ENCODE measurements at regions not wholly inside any gene's neighbourhood (a gene's known extent, or its start where the extent isn't known, plus 50 kb on each side); places are given as distances from the start of the nearest gene placed in this dataset.

GRCh38 chr11:69348414-69349235 lies 54.7 kb downstream of the MYEOV start:
- DNase-seq = no peak

DNA sequence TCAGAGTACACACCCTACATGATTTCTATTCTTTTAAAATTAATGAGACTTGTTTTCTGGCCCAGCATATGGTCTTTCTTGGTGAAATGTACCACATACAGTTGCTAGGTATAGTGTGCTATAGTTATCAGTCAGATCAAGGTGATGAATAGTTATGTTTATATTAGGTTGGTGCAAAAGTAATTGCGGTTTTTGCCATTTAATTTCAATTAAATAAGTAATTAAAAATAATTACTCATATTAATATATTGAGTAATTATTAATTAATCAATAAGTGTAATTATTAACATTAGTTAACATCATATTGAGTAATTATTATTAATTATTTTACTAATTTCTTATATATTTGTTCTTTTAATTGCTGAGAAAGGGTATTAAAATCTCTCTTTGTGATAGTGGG lies 56.1 kb downstream of the MYEOV start:
- DNase-seq = no peak

- DNase-seq = no peak
Measured at GRCh38 chr11:69350596-69350995, 56.6 kb downstream of the MYEOV start.

DNA sequence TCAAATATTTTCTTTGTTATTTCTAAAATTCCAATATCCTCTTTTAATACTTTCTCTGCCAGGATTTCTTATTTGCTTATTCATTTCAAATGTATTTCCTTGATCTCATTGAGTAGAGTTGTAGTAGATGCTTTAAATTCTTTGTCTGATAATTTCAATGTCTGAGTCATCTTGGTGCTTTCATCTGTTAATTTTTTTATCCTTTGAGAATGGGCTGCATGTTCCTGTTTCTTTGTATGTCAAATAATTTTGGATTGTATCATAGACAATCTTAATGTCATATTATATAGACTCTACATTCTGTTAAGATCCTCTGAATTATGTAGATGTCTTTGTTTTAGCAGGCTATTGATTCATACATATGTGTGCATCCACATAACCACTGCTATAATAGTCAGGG lies 57.5 kb downstream of the MYEOV start:
- no peak for DNase-seq

GRCh38 chr11:69352166-69352565 lies 58.2 kb downstream of the MYEOV start:
- DNase-seq = no peak

GRCh38 chr11:69352715-69353319 lies 58.9 kb downstream of the MYEOV start:
- DNase-seq = no peak

- no peak for DNase-seq
Measured at GRCh38 chr11:69353696-69354544, 60.0 kb downstream of the MYEOV start.

DNA sequence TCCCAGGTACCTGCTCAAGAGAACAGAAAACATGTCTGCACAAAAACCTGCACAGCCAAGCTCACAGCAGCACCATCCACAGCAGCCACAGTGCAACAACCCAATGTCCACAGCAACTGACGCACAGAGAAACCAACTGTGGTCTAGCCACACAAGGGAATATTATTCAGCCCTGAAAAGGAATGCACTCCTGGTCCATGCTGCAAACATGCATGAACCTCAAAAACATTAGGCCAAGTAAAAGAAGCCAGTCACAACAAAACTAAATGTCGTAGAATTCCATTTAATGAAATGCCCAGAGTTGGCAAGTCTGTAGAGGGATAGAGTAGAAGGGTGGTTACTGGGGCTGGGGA lies 60.6 kb downstream of the MYEOV start:
- DNase-seq = no peak

GRCh38 chr11:69355346-69355940 lies 61.5 kb downstream of the MYEOV start:
- no peak for DNase-seq

- DNase-seq = no peak
Measured at GRCh38 chr11:69355959-69356702, 62.2 kb downstream of the MYEOV start.

- no peak for DNase-seq
Measured at GRCh38 chr11:69356703-69357457, 62.9 kb downstream of the MYEOV start.

DNA sequence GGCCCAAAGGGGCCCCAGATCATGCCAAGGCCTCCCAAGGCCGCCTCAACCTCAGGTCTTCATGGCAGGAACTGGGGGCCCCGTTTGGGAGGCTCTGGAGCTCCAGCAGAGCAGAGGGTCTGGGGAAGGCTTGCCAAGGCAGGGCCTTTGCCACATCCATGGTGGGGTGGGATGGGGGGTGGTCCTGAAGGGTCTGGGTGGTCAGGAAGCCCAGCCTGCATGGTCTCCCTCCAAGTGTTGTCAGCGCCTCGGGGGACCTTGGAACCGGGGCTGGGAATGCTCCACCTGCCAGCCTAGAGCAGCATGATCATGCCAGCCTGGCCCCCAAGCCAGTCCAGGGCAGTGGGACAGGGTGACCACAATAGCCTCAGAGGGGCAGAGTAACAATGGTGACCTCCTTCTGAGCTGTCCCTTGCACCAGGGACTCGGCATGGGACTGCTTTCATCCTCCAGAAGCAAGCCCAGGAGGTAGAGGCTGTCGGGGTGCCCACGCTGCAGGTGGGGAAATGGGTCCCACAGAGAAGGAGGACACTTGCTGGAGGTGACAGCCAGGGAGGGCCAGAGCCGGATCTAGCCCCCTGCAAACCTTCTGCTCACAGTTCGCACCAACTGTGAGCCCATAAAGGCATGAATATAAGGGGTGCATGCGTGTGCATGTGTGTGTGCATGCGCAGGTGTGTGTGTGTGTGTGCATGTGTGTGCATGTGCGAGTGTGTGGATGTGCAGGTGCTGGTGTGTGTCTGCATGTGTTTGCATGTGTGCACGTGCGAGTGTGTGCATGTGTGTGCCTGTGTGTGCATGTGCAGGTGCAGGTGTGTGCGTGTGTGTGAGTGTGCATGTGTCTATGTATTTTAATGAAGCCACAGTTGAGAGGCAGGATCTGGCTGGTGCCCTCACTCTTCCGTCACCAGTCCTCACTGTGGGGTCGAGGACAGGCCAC lies 63.8 kb downstream of the MYEOV start:
- DNase-seq = no peak

- no peak for DNase-seq
Measured at GRCh38 chr11:69358398-69359020, 64.6 kb downstream of the MYEOV start.

DNA sequence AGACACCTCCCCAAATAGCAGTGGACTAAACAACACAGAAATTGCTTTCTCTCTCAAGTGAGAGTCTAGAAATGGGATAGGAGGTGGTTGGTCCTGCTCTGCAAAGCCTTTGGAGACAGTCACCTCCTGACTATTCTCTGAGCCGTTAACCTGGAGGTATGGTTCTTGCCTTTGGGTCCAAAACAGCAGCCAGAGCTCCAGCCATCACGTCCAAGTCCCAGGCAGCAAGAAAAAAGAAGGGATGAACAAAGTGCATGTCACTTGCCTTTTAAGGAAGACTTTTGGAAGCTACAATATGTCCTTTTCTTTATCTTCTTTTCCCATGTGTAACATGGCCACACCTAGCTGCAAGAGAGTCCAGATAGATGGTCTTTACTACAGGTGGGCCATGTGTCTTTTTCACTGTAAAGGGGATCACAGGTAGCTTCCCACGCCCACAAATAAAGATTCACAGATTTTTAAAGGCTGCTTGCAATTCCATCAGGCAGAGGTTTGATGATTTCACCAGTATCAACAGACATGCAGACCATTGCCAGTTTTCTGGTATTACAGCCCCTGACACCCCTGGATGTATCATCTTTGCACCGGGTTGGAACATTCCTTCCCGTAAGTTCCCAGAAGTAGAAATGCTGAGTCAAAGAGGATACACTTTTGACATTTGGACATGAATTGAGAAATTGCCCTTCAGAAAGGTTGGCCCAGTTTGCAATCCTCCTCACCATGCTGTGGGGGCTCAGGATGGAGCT lies 66.0 kb downstream of the MYEOV start:
- no peak for DNase-seq

- no peak for DNase-seq
Measured at GRCh38 chr11:69360606-69361005, 66.7 kb downstream of the MYEOV start.

GRCh38 chr11:69361048-69361447 lies 67.1 kb downstream of the MYEOV start:
- no peak for DNase-seq

DNA sequence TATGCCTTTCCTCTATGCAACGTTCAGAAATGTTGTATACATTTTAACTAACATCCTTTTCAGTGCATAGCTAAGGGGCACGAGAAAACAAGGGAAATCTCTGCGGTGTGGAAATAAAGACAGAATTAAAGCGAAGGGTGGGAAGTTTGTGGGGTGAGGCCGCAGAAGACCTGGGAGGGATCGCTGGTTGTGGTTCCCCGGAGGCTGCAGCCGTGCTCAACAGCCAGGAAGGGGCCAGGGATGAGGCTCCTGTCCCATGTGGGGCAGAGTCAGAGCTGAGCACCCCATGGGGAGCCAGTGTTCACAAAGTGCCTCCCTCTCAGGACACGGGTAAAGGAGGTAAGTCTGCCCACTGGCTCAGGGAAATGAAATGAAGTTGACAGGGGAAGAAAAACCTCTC lies 67.5 kb downstream of the MYEOV start:
- no peak for DNase-seq

- no peak for DNase-seq
Measured at GRCh38 chr11:69362315-69362714, 68.4 kb downstream of the MYEOV start.

DNA sequence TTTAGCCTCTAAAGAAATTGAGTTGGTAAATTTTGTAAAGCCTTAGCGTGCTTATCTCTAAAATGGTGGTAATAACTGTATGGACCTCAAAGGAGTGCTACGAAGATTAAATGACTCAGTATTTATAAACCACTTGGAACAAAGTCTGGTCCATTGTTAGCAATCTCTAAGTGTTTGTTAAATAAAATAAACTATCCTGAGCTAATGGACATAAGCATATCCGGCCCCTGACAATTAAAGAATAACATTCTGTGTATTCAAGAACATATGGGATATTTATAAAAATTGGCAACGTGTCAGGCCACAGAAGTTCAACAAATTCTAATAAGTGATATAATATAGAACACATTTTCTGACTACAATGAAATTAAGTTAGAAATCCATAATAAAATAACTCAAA lies 71.0 kb downstream of the MYEOV start:
- no peak for DNase-seq

DNA sequence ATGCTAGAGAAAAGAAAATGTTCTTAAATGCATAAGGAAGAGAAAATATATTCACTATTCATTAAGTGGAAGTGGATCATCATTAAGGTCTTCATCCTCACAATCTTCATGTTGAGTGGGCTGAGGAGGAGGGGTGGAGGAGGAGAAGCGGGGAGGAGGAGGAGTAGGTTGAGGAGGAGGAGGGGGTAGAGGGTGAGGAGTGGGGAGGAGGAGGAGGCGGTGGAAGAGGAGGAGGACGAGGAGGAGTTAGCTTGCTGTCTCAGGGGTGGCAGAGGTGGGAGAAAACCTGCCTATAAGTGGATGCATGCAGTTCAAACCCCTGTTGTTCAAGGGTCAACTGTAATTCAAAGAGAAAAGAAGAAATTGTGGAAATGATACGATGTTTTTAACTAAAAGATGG lies 71.6 kb downstream of the MYEOV start:
- DNase-seq = no peak
